H1 (cell line): ENCODE measurements at regions not wholly inside any gene's neighbourhood (a gene's known extent, or its start where the extent isn't known, plus 50 kb on each side); places are given as distances from the start of the nearest gene placed in this dataset.

ENCODE experiments used
- TF ChIP-seq, protein P1 (sequence below), 3 experiments: IDR thresholded peaks; 1 replicate in 2 of 3; 2 replicates in 1 of 3; pipeline versions ENCODE4 v1.5.1 to v1.6.1; 2011; ENCODE audit warnings: low read length in 3 of 3, mild to moderate bottlenecking in 3 of 3, inconsistent platforms in 2 of 3, low read depth in 1 of 3, moderate library complexity in 1 of 3; ENCODE audit not compliant: insufficient read depth in 1 of 3; ENCODE audit errors: control extremely low read depth in 1 of 3

- TF ChIP-seq, protein P1, sequence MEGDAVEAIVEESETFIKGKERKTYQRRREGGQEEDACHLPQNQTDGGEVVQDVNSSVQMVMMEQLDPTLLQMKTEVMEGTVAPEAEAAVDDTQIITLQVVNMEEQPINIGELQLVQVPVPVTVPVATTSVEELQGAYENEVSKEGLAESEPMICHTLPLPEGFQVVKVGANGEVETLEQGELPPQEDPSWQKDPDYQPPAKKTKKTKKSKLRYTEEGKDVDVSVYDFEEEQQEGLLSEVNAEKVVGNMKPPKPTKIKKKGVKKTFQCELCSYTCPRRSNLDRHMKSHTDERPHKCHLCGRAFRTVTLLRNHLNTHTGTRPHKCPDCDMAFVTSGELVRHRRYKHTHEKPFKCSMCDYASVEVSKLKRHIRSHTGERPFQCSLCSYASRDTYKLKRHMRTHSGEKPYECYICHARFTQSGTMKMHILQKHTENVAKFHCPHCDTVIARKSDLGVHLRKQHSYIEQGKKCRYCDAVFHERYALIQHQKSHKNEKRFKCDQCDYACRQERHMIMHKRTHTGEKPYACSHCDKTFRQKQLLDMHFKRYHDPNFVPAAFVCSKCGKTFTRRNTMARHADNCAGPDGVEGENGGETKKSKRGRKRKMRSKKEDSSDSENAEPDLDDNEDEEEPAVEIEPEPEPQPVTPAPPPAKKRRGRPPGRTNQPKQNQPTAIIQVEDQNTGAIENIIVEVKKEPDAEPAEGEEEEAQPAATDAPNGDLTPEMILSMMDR (IDR thresholded peaks at IDR 0.05; ENCODE audit: control extremely low read depth in 1 of 3, insufficient read depth in 1 of 3, low read depth in 1 of 3, low read length in 3 of 3): no peak
Measured at GRCh38 chr5:54655761-54656160, 138.2 kb downstream of the SNX18 start (continued).
